ENCODE measurements at regions not wholly inside any gene's neighbourhood (a gene's known extent, or its start where the extent isn't known, plus 50 kb on each side); places are given as distances from the start of the nearest gene placed in this dataset.

DNA sequence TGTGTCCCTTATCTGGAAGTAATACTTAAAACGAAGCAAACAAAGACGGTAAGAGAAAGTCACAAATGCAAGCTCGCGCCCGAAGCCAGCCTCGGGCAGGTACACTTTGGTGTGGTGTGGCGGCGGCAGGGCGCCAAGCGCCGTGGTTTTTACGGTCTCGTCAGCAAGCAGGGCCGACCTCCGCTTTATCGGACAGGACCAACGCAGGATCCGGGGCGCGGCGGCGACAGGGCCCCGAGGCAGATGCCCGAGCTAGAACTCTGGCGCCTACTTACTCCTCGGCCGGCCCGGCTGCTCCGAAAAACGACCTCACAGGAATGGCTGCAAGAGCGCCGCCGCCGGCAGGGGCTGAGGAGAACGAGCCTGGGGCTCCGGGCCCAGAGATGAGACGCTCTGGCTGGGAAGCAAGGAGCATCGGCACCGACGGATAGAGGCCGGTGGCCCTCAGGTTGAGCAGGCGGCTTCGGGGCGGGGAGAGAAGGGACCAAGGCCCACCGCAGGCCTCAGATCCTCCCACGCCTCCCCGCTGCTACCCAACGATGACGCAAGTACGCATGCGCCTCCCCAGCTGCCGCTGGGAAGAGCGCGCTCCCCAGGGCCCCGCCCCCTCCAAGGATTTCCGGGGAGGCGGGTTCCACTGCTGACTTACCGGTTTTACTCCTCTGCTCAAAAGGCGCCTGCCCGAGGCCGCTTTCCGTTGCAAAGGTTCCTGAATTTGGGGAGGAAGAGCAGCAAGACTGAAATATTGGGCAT, 60.6 kb downstream of the FAM217A start:
- TF ChIP-seq POLR2AphosphoS5 (IDR thresholded peaks at IDR 0.05; ENCODE audit: low read depth, low read length) (peak; percentile 68; the same call in 1 of the 2 replicates), POLR2A (IDR thresholded peaks at IDR 0.05; ENCODE audit: low read depth, low read length) (peak; percentile 83; the same call in 1 of the 2 replicates), TAF1 (IDR thresholded peaks at IDR 0.05; ENCODE audit: borderline replicate concordance, low read depth, low read length) (peak; percentile 41; the same call in 1 of the 2 replicates)

More for the DNA sequence above, 60.6 kb downstream of the FAM217A start:
- peak; percentile 58 for DNase-seq (ENCODE audit: insufficient read length)
- FAIRE-seq = peak; percentile 96

All from GM12892 (cell line).